ENCODE measurements at regions not wholly inside any gene's neighbourhood (a gene's known extent, or its start where the extent isn't known, plus 50 kb on each side); places are given as distances from the start of the nearest gene placed in this dataset.

- TF ChIP-seq CTCF (conservative IDR thresholded peaks at IDR 0.05; ENCODE audit: low read depth, low read length) (no peak), POLR2A (IDR thresholded peaks at IDR 0.05; ENCODE audit: low read depth, low read length) (no peak), MAFK (IDR thresholded peaks at IDR 0.05; ENCODE audit: low read depth, low read length) (no peak), FOS (IDR thresholded peaks at IDR 0.05; ENCODE audit: low read depth, low read length) (no peak), RAD21 (IDR thresholded peaks at IDR 0.05; ENCODE audit: low read length) (no peak), MXI1 (IDR thresholded peaks at IDR 0.05; ENCODE audit: borderline replicate concordance, low read depth, low read length) (no peak), MAZ (IDR thresholded peaks at IDR 0.05; ENCODE audit: borderline replicate concordance, low read depth, low read length) (no peak), CEBPB (IDR thresholded peaks at IDR 0.05; ENCODE audit: low read depth, low read length) (no peak)
- TF ChIP-seq, protein P1, sequence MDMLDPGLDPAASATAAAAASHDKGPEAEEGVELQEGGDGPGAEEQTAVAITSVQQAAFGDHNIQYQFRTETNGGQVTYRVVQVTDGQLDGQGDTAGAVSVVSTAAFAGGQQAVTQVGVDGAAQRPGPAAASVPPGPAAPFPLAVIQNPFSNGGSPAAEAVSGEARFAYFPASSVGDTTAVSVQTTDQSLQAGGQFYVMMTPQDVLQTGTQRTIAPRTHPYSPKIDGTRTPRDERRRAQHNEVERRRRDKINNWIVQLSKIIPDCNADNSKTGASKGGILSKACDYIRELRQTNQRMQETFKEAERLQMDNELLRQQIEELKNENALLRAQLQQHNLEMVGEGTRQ (IDR thresholded peaks at IDR 0.05; ENCODE audit: low read depth, low read length) = no peak
Measured at GRCh38 chr4:63607169-63607872, 801.9 kb downstream of the TECRL start.

Data from IMR-90 (cell line).